KMS-11 (cell line): ENCODE measurements at regions not wholly inside any gene's neighbourhood (a gene's known extent, or its start where the extent isn't known, plus 50 kb on each side); places are given as distances from the start of the nearest gene placed in this dataset.

ENCODE experiments used
- H2AFZ ChIP-seq: fragments of 200-600 bp; sonication (generic); 2 replicates; pipeline ENCODE4 v1.6.1; 2016; ENCODE audit warnings: antibody characterized with exemption, mixed run types, low read depth
- H3K27ac ChIP-seq: fragments of 200-600 bp; sonication (generic); 2 replicates; pipeline ENCODE4 v1.6.1; 2016; ENCODE audit warnings: mild to moderate bottlenecking, mixed run types
- H3K27me3 ChIP-seq: fragments of 200-600 bp; sonication (generic); 2 replicates; pipeline ENCODE4 v1.6.1; 2017; ENCODE audit warnings: mild to moderate bottlenecking, low read depth, mixed run types, moderate library complexity; ENCODE audit not compliant: insufficient read depth
- H3K36me3 ChIP-seq: fragments of 200-600 bp; sonication (generic); 2 replicates; pipeline ENCODE4 v1.6.1; 2017; ENCODE audit warnings: mild to moderate bottlenecking, mixed run types; ENCODE audit not compliant: insufficient read depth
- H3K4me1 ChIP-seq: fragments of 200-600 bp; sonication (generic); 2 replicates; pipeline ENCODE4 v1.6.1; 2016; ENCODE audit warnings: mild to moderate bottlenecking, low read depth, mixed run types; ENCODE audit not compliant: poor library complexity, severe bottlenecking
- H3K4me2 ChIP-seq: fragments of 200-600 bp; sonication (generic); 2 replicates; pipeline ENCODE4 v1.7.0; 2016; ENCODE audit warnings: mild to moderate bottlenecking, mixed run types
- H3K4me3 ChIP-seq: fragments of 200-600 bp; sonication (generic); IDR thresholded peaks from 2 replicates; pipeline ENCODE4 v1.6.1; 2017; ENCODE audit warnings: low read depth, low read length, mixed read lengths; ENCODE audit not compliant: insufficient read depth
- H3K79me2 ChIP-seq: fragments of 200-600 bp; sonication (generic); 2 replicates; pipeline ENCODE4 v1.6.1; 2016; ENCODE audit warnings: low read depth, mixed run types; ENCODE audit not compliant: insufficient read depth
- H3K9ac ChIP-seq: fragments of 200-600 bp; sonication (generic); 2 replicates; pipeline ENCODE4 v1.6.1; 2016; ENCODE audit warnings: mild to moderate bottlenecking, mixed run types
- H4K20me1 ChIP-seq: fragments of 200-600 bp; sonication (generic); 2 replicates; pipeline ENCODE4 v1.6.1; 2016; ENCODE audit warnings: mild to moderate bottlenecking, mixed run types; ENCODE audit not compliant: insufficient read depth
- CTCF ChIP-seq: fragments of 200-600 bp; sonication (generic); conservative IDR thresholded peaks from 2 replicates; pipeline ENCODE4 v1.6.1; 2017; ENCODE audit warnings: low read depth, mild to moderate bottlenecking, antibody characterized with exemption, low read length, moderate library complexity, mixed read lengths

GRCh38 chr7:45495618-45496017 is 78.5 kb upstream of the ADCY1 start:
- Histone ChIP-seq H3K27ac (no peak overlapping the region), H3K27me3 (no peaks in the 10 kb centered on the region), H3K4me2 (no peak overlapping the region), H3K4me1 (no peaks in the 10 kb centered on the region), H3K36me3 (no peaks in the 10 kb centered on the region), H3K4me3 (no peak overlapping the region), H3K9ac (no peak overlapping the region), H3K79me2 (no peaks in the 10 kb centered on the region), H4K20me1 (no peaks in the 10 kb centered on the region), H2AFZ (no peak overlapping the region)
- no peak for TF ChIP-seq CTCF

- Histone ChIP-seq H3K4me3 (no peak overlapping the region), H3K79me2 (no peaks in the 10 kb centered on the region), H3K4me1 (no peaks in the 10 kb centered on the region), H3K27ac (no peak overlapping the region), H3K4me2 (no peak overlapping the region), H2AFZ (no peak overlapping the region), H4K20me1 (no peaks in the 10 kb centered on the region), H3K27me3 (no peaks in the 10 kb centered on the region), H3K9ac (no peak overlapping the region), H3K36me3 (no peaks in the 10 kb centered on the region)
- no peak for TF ChIP-seq CTCF
Measured at GRCh38 chr7:45500257-45500656, 73.9 kb upstream of the ADCY1 start.

- H3K27me3 ChIP-seq, result no peaks in the 10 kb centered on the region
- H3K4me3 ChIP-seq, result no peak overlapping the region
- H2AFZ ChIP-seq, result no peak overlapping the region
- no peak overlapping the region for H3K9ac ChIP-seq
- H4K20me1 ChIP-seq, result no peaks in the 10 kb centered on the region
- no peaks in the 10 kb centered on the region for H3K36me3 ChIP-seq
- no peak overlapping the region for H3K27ac ChIP-seq
- no peak overlapping the region for H3K4me2 ChIP-seq
- H3K4me1 ChIP-seq, result no peaks in the 10 kb centered on the region
- TF ChIP-seq CTCF, result no peak
- H3K79me2 ChIP-seq, result no peaks in the 10 kb centered on the region
Measured at GRCh38 chr7:45501791-45502190, 72.4 kb upstream of the ADCY1 start.

GRCh38 chr7:45506059-45506458 is 68.1 kb upstream of the ADCY1 start:
- no peak for TF ChIP-seq CTCF
- no peak overlapping the region for H3K27ac ChIP-seq
- no peak overlapping the region for H2AFZ ChIP-seq
- H3K9ac ChIP-seq, result no peak overlapping the region
- H3K79me2 ChIP-seq, result no peaks in the 10 kb centered on the region
- H3K27me3 ChIP-seq, result no peaks in the 10 kb centered on the region
- no peak overlapping the region for H3K4me2 ChIP-seq
- no peaks in the 10 kb centered on the region for H3K4me1 ChIP-seq
- no peak overlapping the region for H3K4me3 ChIP-seq
- H3K36me3 ChIP-seq, result no peaks in the 10 kb centered on the region
- H4K20me1 ChIP-seq, result no peaks in the 10 kb centered on the region

- H3K27ac ChIP-seq, result no peak overlapping the region
- no peaks in the 10 kb centered on the region for H4K20me1 ChIP-seq
- no peaks in the 10 kb centered on the region for H3K36me3 ChIP-seq
- H3K4me3 ChIP-seq, result no peak overlapping the region
- H3K27me3 ChIP-seq, result no peaks in the 10 kb centered on the region
- no peaks in the 10 kb centered on the region for H3K79me2 ChIP-seq
- TF ChIP-seq CTCF, result no peak
- H2AFZ ChIP-seq, result no peak overlapping the region
- no peak overlapping the region for H3K9ac ChIP-seq
- H3K4me1 ChIP-seq, result no peaks in the 10 kb centered on the region
- no peak overlapping the region for H3K4me2 ChIP-seq
Measured at GRCh38 chr7:45509222-45509621, 64.9 kb upstream of the ADCY1 start.
